NCI-H146 (cell line): ENCODE measurements at regions not wholly inside any gene's neighbourhood (a gene's known extent, or its start where the extent isn't known, plus 50 kb on each side); places are given as distances from the start of the nearest gene placed in this dataset.
"Not testable (repeated sequence)": the region's sequence is repeated elsewhere in the genome, so short reads cannot be mapped to it uniquely, and the experiment has no call there.

ENCODE experiments used
- DNase-seq: peaks from one replicate; lab custom pipeline; 2025; lab: John Stamatoyannopoulos, UW

DNA sequence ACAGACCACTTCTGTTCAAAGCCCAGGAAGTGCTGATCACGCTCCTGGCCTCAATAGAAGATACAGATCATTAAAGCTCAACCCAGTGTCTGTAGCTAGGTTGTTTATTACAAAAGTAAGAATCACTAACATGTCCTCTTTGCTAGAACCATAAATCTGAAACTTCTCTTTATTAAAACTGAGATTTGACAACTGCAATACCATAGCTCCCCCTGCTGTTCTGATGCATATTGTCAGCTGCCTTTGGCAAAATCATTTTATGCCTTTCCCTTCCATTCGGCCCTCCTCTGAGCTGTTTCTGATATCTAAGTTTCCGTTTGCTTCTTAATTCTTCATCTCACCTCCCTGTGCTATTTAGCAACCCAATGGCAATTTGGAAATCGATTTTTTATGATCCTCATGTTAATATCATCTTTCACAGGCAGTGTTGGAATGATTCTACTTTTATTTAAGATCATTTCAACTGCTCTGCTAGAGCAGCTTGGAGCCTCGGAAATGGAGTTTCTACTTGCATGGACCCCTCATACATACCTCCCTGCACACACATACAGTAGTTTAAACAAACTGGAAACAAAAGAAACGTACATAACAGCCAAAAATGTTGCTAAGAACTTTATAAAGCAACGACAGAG, 998.8 kb downstream of the MAT2B start:
- peak; percentile 18 for DNase-seq

DNA sequence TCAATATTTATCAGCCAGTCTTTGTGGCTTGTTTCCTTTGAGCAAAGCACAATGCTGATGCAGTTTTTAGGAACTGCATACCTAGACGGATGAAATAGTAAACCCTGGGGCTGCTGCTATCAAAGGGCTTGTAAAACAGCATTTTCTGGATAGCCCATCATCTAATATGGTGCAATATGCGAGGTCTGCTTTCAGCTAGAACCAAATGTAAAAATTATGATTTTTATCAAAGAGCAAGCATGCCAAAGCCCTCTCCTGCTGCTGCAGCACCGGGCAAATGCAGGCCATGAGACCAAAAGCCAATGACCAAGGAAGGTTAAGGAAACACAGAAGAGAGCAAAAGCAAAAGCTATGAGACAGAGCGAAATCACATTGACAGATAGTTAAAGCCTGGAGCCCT, 1000.4 kb downstream of the MAT2B start:
- DNase-seq, result no peak

DNA sequence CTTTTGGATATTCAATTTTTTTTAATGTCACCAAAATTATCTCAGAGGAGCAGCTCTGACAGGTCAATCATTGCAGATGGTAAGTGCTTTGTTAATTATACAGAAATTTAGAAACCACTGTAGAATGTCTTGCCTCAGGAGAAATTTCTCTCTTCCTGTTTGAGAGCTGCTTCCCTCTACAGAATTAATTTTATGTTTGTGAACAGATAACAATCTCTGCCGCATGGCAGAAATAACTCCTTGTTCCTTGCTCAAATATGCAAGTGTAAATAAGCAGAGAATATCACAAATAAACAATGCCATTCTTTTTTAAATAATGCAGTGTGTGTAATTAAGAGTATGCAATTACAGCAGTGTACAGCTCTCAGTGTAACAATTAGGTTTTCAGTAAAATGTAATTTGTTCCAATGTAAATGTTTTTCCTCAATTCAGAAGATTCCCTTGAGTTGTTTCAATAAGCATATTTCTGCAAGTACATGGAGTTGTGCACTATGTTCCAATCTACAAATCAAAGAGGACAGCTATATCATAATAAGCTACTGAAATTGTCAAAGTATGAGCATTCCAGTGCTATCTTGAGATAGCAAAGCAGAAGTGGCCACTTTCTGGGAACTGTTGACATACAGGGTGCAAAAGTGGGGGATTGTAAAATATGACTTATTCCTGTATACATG, 1012.8 kb downstream of the MAT2B start:
- no peak for DNase-seq

DNA sequence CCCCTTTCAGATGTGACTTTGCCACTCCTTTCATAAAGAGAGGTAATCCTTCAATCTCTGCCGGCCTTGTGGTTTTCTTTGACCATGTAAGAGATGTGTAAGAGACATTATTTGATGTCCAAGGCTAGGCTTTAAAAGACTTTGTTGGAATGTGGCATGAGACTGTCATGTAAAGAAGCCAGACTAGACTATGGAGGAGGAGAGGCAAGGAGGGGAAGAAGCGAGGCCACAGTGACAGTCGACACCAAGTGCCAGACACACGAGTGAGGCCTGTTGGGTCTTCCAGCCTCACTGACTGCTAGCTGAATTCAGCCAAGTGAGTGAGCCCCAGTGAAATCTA, 1013.3 kb downstream of the MAT2B start:
- no peak for DNase-seq

DNA sequence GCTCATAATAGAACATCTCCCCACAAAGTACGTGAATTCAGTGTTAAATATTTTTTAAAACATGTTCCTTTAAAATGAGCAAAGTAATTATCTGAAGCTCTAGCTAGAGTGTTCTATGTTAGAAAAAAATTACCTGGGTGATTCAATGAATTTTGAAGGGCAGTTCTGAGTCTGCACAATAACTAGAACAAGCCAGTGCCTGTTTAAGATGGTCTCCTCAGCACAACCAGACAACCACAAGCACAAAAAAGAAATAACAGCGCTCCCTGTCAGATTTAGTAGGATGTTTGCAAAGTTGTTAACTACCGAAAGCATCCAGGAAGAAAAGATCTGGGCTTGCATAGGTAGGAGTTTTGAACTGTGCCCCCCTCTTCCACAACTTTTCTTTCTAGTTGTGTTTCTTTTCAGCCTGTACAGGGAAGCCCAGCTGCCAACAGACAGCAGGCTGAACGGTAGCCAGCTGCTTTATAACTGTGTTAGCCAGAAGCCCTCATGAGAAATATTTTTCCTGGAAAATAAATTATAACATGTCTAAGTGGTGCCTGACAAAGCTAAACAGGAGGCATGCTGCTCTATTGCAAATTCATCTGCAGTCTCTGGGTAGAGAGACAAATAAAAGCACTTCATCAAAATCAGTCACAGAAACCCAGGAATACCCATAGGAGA, 1026.9 kb downstream of the MAT2B start:
- no peak for DNase-seq

DNA sequence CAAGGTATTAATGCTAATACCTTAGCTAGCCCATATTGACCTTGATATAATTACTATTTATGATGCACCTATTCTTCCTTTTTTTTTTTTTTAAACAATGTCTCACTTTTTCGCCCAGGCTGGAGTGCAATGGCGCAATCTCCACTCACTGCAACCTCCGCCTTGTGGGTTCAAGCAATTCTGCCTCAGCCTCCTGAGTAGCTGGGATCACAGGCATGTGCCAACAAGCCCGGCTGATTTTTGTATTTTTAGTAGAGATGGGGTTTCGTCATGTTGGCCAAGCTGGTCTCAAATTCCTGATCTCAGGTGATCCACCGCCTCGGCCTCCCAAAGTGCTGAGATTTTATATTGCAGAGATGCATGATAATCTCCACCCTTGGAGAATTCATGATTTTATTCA, 1028.0 kb downstream of the MAT2B start:
- DNase-seq, result not testable (repeated sequence)

DNA sequence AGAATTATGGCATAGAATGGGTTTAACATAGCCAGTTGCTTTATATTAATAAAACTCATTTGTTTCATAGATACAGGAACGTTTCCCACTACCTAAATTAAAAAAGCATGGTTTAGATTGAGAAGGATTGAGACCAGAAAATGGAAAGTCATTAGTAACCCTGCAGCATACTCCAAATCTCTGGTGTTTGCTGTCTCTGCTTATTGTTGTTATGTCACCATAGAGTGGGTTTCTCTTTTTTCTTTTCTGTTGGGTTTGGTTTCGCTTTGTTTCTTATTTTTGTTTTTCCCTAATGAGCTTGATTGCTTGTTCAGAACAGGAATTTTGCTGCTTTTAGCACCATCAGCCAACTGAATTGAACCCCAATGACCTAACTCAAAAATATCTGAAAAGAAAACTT, 1034.8 kb downstream of the MAT2B start:
- DNase-seq, result no peak

DNA sequence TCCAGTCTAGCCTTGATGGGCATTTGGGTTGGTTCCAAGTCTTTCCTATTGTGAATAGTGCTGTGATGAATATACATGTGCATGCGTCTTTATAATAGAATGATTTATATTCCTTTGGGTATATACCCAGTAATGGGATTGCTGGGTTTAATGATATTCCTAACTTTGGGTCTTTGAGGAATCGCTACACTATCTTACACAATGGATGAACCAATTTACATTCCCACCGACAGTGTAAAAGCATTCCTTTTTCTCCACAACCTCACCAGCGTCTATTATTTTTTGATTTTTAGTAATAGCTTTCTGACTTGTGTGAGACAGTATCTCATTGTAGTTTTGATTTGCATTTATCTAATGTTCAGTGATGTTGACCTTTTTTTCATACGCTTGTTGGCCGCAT, 1040.1 kb downstream of the MAT2B start:
- no peak for DNase-seq

DNA sequence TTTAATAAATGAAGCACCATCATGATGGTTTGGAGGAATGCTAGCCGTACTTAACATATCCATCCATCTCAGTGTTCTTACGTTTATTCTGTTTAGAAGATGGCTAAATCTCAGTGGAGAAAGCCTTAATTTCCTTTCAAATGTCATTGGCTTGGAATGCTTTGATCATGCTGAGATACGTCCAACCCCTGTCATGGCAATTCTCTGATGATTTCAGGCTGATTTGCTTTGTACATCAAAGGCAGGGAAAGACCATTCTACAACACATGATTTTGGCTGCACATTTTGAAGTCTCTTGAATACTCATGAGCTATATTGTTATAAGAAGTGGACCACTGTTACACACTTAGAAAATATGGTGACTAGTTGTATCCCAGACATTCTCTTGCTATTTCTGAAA, 1048.4 kb downstream of the MAT2B start:
- DNase-seq, result no peak

DNA sequence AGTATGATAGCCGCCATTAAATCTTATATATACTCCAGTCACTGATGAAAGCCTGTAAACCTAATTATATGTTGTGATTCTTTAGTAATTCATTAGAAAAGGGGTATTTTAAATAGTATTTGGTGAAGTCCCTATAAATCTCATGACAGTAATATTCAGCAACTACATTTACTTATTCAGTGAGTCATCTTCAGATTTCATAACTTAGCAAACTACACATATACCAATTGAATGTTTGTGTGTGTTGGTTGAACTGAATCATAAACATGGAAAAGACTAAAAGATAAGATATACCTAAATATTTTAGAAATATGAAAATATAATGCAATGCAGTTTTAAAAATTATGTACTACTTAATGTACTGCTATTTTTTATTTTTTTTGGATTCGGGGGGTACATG, 1050.4 kb downstream of the MAT2B start:
- DNase-seq, result no peak

DNA sequence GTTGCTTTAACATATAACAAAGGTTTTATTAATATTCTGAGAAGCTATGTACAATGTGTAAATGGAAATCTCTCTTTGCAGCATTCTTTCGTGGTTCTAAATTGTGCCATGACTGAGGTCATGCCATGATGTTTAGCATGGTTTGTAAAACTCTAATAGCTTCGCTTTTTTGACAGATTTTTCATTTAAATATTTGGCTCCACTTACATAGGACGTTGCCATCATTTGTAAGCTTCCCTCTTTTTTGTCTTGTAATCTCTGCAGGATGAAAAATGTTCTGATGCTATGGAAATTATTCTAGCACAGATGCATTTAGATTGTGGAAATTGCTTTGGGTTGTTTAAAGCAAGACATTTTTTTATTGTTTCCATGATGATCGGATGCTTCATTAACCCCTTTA, 1054.8 kb downstream of the MAT2B start:
- no peak for DNase-seq

DNA sequence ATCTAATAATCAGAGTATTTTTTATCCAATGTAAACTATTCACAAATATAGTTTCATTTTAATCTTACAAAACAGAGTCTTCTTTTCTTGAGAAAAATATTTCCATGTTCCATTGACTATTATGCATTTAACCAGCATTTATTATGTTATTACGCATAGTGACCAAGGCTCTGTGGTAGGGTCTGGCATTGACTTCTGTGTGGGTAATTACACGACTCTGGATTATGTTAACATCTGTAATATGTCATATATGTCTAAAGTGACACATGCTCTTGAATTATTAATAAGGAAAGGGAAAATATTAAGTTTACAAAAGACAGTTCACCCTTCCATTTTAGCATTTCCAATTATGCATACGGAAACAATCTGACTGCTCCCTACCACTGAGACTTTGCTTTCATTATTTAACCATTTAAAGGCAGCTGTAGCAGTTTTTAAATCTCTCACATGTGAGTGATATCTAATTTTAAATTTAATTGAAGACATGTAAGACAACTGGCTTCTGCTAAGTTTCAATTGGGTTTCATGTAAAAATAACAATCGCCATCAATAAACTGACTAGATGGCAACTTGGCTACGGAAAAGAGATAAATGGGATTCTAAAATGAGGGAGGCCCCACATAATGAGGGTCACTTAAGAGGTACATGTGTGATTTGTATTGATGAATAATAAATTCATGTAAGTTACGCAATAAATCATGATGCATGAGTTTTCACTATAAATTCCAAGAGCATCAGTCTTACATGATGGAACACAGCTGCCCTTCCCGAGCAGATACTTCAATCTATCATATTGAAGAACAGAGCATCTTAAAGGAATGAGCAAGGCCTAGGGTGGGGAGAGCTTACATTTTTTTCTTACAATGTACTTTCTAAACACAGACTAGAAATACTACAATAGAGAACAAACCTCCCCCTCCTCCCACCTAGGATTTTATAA, 1056.8 kb downstream of the MAT2B start:
- no peak for DNase-seq

DNA sequence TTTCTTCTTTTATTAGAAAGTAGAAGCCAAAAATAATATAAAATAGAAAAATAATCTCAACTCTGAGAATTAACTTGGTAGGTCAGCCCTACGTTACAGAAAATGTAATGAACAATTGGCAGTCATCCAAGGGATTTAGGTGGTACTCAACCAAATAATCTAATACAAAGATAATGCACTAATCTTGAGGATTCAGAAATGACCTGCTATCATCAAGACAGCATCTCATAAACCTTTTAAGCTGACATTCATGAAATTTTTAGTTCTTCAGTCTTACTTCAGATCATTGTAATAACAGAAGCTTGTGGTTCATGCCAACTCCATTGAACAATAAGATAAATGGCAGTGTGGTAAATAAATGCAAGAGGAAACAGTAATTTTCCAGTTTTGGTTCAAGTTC, 1058.0 kb downstream of the MAT2B start:
- no peak for DNase-seq

DNA sequence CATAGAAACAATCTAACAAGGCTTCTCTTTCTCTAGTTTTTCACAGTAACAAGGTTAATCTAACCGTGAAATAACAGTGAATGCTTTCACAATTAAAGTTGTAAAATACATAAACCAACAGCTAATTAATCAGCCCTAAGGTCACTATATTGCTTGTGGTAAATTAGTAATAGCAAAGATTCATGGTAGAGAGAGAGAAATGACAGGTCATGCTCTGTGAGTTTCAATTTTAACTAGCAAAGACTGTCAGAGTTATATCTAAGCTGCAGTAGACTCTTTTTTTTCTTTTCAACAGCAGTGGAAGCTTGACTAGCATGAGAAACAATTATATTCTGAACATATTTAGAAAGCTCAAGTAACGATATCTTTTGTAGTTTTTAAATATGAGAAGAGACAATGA, 1068.0 kb downstream of the MAT2B start:
- DNase-seq, result no peak

DNA sequence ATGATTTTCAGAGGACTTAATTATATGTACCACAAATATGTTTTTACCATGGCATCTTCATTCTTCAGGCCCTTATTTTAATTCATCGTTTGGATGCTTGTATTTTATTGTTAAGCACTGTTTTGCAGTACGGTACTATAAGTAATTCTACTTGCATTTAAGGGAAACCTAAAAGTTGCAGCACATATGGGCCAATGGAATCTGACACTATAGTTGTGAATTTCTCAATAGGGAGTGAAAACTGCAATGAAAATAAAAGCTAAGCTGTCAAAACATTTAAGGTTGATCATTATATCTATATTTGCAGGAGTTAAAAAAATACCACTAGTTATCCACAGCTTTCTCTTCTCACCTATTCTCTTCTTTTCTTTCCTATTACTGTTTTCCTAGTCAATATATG, 1071.8 kb downstream of the MAT2B start:
- DNase-seq, result no peak

DNA sequence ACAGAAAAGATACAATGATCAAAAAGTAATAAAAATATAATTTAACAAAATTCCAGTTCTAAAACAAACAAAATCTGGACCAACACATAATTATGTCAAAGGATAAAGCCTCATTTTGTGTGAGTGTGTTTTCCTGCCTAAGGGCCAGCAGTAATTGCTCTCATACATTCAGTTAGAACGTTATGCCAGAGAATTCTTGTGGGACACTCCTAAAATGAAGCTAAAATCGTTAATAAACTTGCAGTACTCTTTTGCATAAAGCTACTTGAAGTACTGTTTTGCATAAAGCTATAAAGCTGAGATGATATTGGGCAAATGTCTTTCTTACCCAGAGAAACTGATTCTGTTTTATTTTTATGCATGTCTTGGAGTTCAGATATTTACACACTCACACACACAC, 1072.3 kb downstream of the MAT2B start:
- no peak for DNase-seq

DNA sequence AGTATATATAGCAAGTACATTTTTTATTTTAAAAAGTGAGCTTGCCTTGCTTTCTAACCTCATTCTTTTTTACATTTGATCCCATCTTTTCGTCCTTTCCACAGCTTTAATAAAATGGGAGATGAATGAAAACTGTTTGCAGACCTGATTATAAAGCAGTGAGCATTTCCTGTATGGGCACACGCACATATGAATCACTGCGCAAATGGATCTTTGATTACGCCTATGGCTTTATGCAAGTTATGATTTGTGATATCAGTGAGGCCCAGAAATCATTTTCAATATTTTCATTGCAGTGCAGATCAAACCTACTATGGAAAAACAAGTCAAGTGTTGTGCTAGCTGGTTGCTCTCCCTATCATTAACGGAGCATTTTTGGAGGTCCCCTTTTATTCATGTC, 1073.0 kb downstream of the MAT2B start:
- no peak for DNase-seq

DNA sequence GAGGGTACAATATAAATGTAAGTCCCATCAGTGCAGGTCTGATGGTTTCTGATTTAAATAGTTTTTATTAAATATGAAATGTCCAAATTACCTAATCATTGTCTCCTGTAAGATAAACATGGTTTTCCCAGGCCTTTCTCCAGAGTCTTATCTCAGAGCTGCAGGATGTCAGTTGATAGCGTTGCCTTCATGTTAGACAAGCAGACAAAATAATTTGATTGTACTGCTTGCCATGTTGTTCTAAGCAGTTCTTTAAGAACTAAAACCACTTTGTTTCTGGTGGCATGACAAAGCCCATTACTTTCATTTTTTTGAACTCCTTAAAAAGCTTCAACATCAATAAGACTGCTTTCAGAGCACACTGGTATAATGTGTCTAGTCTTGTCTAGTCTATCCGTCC, 1073.5 kb downstream of the MAT2B start:
- DNase-seq, result no peak

DNA sequence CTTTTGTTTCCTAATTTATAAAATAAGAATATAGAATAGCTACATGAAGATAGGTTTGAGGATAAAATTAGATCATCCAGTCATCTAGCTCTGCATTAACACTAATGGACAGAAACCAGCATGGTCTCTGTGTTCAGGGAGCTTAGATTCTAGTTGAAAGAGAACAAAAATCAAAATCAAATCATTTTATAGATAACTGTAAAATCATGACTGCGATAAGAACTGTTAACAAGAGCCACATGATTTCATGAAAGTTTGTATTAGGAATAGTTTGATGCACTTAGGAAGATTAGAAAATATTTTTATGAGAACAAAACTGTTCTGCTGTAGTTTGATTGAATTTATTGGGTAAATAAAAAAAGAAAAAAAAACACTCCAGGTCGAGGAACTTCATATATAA, 1074.7 kb downstream of the MAT2B start:
- no peak for DNase-seq

DNA sequence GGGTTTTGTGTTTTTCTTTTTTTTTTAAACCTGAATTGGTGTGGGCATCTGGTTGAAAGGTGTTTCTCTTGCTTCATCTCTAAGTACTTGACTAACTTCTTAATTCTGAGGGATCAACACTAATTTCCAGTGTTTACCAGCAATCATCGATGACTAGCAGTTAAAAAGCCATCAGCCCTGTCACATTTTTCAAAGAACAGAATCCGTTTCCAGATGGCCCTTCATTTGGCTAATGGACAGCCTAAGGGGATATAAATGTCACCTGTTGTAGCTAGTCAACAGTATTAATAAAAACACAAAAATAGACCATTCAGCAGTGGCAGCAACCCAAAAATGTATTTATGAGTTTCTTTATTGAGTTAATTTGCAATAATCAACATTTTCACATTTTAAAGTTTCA, 1076.5 kb downstream of the MAT2B start:
- DNase-seq, result no peak

DNA sequence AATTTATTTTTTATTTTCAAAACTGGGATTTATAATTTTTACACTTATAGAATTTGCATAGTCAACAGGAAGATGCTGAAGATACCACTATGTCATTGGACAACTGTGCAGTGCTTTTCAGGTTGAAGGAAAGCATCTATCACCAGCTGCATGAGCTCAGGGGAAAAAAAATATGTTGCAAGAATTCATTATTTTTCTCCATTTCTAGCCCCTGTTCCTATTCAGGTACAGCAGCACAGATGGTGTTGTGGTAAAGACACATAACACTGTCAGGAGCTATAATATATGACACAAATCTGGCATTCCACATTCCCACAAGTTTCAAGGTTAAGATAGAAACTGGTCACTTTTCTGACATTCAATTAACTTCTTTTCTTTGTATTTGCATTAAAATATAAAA, 1088.6 kb downstream of the MAT2B start:
- no peak for DNase-seq

DNA sequence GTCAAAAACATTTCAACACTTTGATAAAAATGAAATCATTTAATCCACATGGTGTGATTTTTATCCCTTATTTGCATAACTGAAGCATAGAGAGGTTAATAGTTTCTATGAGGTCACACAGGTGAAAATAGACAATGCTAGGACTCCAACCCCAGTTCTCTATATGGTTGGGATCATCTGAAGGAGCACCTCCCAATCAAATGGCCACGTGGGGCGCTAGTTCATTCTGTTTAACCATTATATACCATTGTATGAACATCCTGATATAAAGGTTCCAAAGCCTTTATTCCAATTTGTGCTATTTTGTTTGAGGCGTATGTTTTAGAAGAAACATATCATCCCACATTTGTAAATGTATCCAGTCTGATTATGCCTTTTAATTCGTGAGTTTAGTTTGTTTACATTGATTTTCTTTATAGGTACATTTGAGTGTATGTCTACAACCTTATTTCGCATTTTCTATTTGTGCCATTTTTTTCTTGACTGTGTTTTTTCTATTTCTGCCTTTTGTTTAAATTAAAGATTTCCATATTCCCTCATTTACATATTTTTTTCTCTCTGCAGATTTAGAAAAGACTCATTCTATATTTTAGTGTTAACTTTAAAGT, 1092.0 kb downstream of the MAT2B start:
- DNase-seq, result no peak
